GM19035 (cell line): ENCODE measurements at regions not wholly inside any gene's neighbourhood (a gene's known extent, or its start where the extent isn't known, plus 50 kb on each side); places are given as distances from the start of the nearest gene placed in this dataset.
"Not testable (repeated sequence)": the region's sequence is repeated elsewhere in the genome, so short reads cannot be mapped to it uniquely, and the experiment has no call there.

Experiments used
- ATAC-seq: cut with Tn5 transposase; IDR thresholded peaks from one replicate; pipeline ENCODE4 v1.9.1; 2021; ENCODE audit not compliant: unreplicated experiment

DNA sequence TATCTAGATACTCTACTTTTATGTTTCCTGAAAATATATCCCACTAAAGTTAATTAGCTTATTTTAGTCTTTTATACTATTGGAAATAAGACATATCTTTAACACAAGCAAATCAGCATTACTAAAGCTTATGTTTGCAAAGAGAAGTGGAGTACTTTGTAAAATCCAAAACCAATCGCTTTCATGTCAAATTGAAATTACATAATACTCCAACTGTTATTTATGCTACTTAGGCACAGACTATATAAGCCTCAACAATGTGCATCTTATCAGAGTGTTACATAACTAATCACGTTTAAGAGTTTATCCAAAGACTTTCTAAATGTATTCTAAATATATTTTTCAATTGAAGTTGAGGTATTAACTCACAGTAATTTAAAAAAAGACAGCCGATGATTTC, 200.0 kb downstream of the PCDH20 start:
- no peak for ATAC-seq

DNA sequence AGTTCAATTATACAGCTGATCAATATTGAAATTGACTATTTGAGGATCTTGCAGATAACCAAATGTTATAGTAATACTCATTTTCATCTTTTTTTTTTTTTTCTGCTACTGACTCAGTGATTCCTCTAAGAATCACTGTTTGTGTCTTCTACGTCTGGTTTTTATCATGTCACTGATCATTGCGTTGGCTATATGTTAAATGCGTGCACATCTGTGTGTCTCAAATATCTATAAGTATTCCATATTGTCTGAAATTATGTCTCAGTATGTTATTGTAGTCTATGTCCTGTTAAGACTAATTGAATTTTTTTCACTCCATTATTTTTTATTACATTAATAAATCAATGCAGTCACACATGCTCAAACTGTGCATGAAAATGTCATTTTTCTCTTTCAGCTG, 200.5 kb downstream of the PCDH20 start:
- no peak for ATAC-seq

DNA sequence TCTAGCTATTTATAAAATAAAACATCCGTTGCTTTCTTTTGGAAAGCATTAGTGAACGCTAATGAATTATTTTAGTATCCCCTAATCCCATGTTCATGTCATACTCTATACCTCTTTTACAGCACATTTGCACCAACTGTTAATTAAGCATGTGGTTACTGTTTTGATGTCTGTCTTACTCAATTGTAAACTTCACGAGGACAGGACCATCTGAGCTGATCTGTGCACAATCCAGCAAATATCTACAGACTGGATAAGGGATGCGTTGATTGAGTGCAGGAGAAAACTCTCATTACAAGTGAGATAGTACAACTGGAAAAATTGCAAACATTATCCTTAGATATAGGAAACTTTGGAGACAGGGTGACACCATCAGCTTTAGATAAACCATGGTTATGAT, 201.1 kb downstream of the PCDH20 start:
- no peak for ATAC-seq

DNA sequence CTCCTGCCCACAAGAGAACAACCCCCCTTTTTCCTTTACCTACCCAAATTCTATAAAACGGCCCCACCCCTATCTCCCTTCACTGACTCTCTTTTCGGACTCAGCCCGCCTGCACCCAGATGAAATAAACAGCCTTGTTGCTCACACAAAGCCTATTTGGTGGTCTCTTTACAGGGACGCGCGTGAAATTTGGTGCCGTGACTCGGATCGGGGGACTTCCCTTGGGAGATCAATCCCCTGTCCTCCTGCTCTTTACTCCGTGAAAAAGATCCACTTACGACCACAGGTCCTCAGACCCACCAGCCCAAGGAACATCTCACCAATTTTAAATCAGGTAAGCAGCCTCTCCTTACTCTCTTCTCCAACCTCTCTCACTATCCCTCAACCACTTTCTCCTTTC, 209.8 kb downstream of the PCDH20 start:
- not testable (repeated sequence) for ATAC-seq

DNA sequence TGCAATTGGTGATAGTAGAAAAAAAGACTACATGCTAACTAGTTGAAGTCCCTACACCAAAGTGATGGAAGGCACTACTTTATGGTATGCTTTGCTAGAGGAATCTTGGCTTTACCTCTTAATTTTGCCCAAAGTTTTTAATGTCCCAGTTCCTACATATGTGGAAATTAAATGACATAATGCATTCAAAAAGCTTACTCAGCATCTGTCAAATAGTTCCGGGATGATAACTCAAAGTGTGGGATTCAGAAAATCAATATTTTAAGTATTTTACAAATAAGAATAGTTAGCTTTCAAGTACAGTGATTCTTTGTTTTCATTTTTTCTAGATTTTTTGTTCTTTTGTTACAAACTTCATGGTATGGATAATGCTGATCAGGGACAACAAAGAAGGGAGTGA, 211.6 kb downstream of the PCDH20 start:
- no peak for ATAC-seq

DNA sequence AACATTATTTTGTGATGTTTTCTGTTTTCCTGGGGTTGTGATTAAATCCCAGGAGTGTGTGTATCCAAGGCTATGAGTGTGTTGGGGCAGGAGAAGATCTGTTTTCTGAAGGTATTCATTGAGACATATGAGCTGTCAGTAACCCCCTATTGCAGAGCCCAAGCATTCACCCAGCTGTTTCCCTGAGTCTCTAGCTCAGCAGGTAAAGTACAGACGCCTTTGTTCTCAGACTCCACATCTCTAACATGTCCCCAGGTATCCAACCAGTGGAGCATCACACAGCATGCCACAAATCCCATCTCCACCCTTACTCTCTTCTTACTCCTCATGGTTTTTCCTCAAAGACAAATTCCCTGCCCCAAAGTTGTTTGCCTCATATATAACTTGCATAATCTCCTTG, 213.6 kb downstream of the PCDH20 start:
- ATAC-seq = no peak

DNA sequence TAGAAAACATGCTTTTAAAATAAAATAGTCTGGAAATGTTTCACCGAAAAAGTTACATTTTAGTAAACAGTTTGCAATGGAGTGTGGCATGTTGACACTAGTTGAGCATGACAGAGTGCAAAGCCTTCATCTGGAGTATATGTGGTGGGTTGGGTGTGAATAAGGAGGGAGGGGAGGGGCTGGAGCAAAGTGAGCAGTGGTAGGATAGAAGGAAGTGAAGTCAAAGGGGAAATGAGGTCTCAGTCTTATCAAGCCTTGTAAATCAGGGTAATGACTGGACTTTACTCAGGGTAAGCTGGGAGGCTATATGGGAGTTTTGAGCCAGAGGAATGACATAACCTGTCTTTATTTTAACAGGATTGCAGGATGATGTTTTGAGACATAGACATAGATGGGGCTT, 222.8 kb downstream of the PCDH20 start:
- no peak for ATAC-seq

DNA sequence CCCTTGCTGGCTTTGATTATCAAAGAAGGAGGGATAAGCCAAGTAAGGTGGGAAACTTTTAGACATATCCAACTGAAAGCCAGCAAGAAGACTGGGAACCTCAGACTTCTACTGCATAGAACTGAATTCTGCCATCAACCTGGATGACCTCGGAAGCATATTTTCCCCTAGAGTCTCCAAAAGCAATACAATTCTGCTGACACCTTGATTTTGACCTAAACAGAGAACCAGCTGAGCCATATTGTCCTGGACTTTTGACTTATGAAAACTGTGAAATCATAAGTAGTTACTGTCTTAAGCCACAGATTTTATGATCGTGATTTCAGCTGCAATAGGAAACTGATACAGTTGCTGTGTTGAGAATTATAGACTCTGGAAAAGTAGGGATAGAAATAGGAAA, 227.6 kb downstream of the PCDH20 start:
- ATAC-seq = no peak

DNA sequence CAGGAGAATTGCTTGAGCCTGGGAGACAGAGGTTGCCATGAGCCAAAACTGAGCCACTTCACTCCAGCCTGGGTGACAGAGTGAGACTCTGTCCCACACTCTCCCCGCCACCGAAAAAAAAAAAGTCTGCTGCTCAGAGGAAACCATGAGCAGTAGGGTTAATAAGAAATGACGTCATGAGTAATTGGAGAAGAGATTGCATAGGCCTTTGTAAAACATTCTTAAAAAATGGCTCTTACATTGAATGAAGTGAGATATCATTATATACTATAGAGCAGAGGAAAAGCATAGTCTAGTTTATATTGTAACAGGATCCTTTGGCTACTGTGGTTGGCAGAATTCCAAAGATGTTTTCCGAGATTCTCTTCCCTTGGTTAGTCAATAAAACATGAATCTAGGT, 228.2 kb downstream of the PCDH20 start:
- no peak for ATAC-seq

DNA sequence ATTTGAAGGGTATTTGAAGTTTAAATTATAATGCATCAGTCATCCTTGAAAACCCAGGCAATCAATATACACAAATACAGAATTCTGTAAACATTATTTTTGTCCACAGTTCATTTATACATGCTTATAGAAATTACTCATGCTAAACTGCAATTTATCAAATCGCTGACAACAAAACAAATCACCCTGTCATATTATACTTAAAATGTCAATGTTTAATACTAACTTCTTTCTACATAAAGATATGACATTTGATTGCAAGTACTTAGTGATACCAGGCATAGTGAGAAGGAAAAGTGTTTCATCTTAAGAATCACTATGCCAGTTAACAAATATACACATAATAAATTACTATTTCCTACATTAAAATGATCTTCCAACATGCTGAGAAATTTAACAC, 232.0 kb downstream of the PCDH20 start:
- ATAC-seq = no peak

DNA sequence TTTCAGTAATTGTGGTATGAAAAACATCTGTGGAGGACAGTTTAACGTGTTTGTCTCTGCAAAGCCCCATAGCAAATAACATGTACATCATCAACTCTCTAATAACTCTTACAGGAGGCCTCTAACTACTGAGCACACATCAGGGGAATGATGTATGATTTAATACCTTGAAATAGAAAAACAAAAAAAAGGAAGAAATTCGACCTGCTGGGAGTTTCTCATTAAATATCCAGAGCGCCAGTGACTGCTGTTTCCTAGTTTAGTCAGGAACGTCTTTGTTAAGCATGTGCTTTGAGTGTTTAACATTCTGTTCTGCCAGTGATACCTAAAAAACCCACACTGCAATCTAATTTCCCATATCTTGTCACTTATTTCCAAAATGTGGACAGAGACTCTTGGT, 235.4 kb downstream of the PCDH20 start:
- no peak for ATAC-seq

DNA sequence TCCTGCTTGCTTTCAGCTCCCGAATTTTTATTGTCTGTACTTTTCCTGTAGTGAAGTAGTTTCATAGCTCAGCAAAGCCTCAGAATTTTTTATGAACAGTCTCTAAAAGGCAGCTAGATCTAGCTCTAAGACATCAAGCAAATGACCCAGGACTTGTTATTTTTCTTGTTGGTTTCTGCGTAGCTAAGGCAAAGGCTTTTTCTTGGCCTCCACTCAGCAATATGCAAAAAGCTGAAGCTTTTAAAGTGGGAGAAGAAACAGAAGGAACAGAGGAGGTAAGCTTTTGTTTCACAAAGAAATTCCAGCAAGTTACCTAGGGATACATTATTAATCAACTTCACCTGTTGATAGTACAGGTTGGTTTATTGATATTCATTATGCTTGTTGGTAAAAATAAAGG, 235.9 kb downstream of the PCDH20 start:
- ATAC-seq = no peak

DNA sequence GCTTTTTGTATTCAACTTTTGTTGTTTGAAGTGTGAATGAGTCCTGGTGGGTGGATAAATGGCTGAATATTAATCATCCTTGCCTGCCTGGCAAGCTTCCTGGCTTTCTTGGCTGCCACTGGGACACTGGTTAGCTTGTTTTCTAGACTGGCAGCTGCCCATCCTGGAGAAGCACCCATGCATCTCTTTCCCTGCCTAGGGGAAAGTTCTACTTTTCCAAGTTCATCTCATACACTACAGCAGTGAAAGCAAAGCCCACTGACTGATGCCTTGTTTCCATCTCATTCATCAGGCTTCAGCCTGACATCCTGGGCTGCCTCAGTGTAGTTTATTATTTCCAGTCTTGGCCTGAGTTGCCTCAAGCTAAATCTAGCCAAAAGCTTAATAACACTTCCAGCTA, 244.8 kb downstream of the PCDH20 start:
- ATAC-seq = no peak

DNA sequence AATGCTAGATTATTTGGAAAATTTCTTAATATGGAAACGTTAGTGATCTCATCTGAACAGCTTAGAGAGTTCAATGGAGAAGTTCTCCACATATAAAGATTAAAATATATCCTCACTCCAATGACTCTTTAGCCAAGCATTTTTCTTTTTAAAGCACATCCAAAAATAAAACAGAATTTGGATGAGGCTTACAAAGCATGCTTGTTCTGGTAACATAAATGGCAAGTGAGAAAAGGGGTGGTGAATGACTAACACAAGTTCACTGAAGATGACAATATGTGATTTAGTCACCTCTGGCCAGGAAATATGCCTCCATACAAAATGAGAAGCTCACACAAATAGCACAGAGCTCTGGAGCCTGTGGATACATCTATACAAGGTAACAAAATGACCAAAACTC, 253.0 kb downstream of the PCDH20 start:
- ATAC-seq = no peak

DNA sequence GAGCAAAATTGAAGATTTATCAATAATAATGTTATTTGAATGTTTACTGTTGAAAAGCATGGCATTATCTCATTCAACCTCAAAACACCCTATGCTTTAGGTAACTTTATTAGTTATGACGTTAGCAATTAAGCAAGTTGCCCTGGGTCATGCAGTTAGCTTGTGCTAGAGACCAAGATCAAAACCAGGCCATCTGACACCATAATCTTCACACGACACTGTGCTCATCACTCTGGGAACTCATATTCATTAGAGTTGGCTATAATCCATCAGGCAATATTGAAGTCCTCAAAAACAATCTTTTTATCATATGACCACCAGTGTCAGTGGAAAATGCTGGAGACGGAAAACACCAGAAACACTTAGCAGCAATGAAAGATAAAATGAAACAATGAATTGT, 253.5 kb downstream of the PCDH20 start:
- ATAC-seq = no peak

DNA sequence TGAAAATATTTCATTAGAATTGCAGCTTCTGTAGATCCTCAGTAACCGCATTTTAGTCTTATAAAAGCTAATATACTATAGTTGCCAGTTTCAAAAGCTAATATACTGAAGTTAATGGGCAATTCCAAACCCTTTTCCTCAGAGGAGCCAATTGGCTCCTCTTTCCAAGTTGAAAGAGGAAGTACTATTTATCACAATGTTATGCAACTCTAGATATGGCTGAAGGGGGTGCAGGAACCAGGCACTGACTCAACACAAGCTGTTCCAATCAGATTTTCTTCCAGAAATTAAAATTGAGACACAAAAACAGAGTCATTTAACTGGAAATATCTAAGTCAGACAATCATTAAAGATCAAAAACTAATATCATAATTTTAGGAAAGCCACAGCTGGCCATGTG, 258.9 kb downstream of the PCDH20 start:
- no peak for ATAC-seq

DNA sequence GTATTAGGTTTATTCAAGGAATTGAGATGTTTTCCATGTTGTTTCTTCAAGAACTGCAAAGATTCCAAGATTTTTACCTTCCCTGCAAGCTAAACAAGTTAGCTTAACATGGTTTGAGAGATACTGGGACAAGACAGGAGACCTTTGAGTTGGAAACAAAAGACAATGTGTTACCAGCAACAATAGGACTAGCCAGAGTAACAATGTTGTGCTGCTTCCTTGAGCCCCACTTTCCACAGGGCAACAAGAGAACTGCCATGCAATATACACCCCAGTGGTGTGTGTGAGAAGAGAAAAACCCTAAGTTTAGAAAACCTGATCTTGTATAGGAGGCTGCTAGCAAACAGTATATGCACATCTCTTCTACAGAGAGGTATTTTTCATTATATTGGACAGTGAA, 264.6 kb downstream of the PCDH20 start:
- no peak for ATAC-seq

DNA sequence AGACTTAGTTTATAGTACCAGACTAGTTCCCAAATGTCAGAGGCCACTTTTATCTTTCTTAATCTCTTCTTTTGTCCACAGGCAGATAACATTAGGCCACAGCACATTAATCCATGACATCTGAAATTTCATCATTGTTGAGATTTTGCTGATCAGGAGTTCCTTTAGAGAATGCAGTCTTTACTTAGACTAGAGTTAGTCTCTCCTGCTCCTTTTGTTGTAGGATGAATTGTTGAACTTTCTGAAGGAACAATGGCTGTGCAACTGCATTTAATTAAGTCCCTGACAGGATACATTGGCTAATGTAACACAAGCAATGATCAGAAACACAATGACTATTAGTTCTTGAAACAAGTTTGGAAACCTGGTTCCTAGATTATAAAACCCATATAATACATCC, 266.3 kb downstream of the PCDH20 start:
- no peak for ATAC-seq

DNA sequence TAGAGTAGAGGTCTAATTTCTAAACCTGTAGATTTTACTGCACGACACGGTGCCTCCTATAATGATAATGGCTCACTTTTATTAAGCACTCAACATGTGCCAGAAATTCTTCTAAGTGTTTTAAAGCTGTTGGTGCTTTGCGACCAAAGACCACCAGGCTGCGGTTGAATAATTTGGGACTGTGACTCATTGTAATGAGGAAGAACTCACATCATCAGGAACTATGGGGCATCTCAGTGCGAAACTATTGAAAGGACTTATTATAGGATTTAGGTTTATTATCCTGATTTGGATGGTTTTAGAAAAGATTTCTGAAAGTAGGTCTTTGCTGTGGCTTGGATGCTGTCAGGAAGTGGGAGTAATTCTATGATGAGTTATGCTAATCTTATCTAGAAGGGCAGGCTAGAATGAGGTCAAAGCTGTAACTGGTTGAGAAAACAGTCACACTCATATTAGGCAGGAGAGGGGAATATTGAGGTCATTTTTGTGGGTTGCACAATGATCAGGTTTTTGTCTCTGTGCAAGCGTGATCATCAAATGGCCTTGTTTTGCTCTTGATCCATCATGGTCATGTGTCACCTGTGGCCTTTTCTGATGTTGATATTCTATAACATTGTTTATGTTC, 266.8 kb downstream of the PCDH20 start:
- no peak for ATAC-seq

DNA sequence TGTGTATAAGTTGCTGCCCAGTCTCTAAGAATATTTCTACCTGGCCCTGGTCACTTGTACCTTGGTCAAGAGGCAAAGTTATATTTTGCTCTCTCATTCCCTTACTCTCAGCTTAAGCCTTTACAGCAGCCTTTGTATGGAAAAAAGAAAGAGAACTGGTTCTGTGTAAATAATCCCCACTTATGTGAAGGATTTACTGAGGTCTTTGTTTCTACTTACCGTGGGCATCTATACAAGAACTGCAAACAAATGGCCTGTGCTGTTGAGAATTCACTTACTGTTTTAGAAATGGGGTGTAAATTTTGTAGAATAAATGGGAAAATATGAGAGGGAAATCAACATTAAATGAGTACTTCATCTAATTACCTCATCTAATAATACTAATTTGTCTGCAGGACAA, 267.4 kb downstream of the PCDH20 start:
- no peak for ATAC-seq

DNA sequence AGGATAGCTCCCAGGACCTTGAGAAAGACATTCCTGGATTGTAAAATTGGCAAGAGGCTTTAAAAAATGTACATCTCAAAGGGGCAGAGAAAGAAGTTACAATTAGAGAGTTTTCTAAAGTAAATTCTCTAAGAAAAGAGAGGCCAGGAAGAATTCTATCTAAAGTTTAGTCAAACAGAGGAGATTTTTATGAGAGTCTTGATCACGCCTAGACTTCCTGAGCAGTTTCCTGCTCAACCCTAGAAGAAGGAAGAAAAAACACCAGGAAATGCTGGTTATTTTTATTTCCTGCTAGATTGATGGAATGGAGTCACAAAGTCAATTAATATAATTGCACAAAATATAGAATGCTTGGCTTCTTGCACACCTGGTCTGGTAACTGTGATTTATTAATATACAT, 269.1 kb downstream of the PCDH20 start:
- no peak for ATAC-seq

DNA sequence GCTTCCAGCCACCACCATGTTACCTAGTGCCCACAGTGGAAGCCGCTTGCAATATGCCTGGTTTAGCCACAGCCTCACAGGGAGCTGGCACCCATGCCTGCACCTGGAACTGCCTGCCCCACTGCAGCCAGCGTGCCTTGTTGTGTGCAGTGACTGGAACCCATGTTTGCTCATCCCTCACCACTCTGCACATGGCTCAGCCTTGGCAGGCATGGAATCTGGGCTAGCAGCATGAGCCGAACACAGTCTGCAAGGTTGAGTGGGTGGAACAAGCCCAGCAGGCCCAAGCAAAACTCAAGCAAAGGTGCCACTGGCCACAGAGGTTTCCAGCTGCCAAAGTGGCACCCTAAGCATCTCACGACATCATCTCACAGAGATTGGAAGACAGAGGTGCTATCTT, 269.5 kb downstream of the PCDH20 start:
- no peak for ATAC-seq

DNA sequence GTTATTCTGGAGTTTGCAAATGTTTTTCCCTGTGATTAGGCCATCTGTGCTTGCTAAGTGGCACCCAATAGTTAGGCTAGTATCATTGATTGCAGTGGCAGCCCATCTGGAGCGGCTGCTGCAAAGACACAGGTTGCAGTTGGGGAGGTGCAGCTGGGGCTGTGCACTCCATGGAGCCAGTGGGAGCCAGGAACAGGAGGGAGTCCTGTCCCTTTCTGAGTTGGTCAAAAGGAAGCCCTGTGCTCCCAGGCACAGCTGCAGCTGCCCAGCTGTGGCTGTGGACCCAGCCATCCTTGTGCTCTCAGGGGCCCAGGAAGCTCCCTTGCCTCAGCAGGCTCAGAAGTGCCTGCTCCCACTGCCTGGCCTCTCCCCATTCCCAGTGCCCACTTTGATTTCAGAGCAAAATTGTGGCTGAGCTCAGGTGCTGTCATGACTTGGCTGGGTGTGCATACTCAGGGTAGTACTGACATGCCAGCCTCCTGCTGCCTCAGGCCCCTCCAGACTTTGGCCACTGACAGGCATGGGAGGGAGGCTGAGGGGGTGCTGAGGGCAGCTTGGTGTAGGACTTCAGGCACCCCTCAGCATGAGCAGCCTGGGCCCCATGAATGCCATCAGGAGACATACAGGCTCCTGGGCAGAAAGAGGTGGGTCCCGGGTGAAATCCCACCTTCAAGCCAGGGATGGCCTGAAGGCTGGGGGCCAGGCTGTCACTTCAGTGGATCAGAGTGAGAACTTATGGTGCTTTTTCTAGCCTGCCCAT, 270.6 kb downstream of the PCDH20 start:
- no peak for ATAC-seq
